HG02642 (cell line): ENCODE measurements at regions not wholly inside any gene's neighbourhood (a gene's known extent, or its start where the extent isn't known, plus 50 kb on each side); places are given as distances from the start of the nearest gene placed in this dataset.
"Not testable (repeated sequence)": the region's sequence is repeated elsewhere in the genome, so short reads cannot be mapped to it uniquely, and the experiment has no call there.

ENCODE experiments used
- ATAC-seq: cut with Tn5 transposase; IDR thresholded peaks from one replicate; pipeline ENCODE4 v1.9.1; 2021; ENCODE audit warnings: mild to moderate bottlenecking; ENCODE audit not compliant: unreplicated experiment, poor library complexity

GRCh38 chr4:127479031-127479622 lies 153.6 kb upstream of the INTU start:
- ATAC-seq, result no peak

- no peak for ATAC-seq
These were observed 150.7 kb upstream of the INTU start for GRCh38 chr4:127482049-127482448.

GRCh38 chr4:127484117-127484516 lies 148.6 kb upstream of the INTU start:
- no peak for ATAC-seq

GRCh38 chr4:127486248-127486647 lies 146.5 kb upstream of the INTU start:
- no peak for ATAC-seq

GRCh38 chr4:127491571-127491970 lies 141.2 kb upstream of the INTU start:
- ATAC-seq, result no peak

GRCh38 chr4:127496875-127497274 lies 135.9 kb upstream of the INTU start:
- not testable (repeated sequence) for ATAC-seq

- no peak for ATAC-seq
These were observed 134.4 kb upstream of the INTU start for GRCh38 chr4:127498366-127498765.

- ATAC-seq, result no peak
These were observed 132.5 kb upstream of the INTU start for GRCh38 chr4:127500242-127500641.

- ATAC-seq, result no peak
These were observed 131.7 kb upstream of the INTU start for GRCh38 chr4:127501103-127501502.

GRCh38 chr4:127503111-127503510 lies 129.6 kb upstream of the INTU start:
- no peak for ATAC-seq

- no peak for ATAC-seq
These were observed 127.6 kb upstream of the INTU start for GRCh38 chr4:127505203-127505602.

GRCh38 chr4:127506283-127506682 lies 126.5 kb upstream of the INTU start:
- ATAC-seq, result no peak

- no peak for ATAC-seq
These were observed 123.6 kb upstream of the INTU start for GRCh38 chr4:127509155-127509554.

- not testable (repeated sequence) for ATAC-seq
These were observed 120.1 kb upstream of the INTU start for GRCh38 chr4:127512672-127513071.

- not testable (repeated sequence) for ATAC-seq
These were observed 117.5 kb upstream of the INTU start for GRCh38 chr4:127515259-127515658.

- ATAC-seq, result no peak
These were observed 114.7 kb upstream of the INTU start for GRCh38 chr4:127518046-127518445.

GRCh38 chr4:127521463-127521862 lies 111.3 kb upstream of the INTU start:
- ATAC-seq, result no peak

GRCh38 chr4:127523369-127523768 lies 109.4 kb upstream of the INTU start:
- ATAC-seq, result no peak

GRCh38 chr4:127525608-127526007 lies 107.1 kb upstream of the INTU start:
- ATAC-seq, result no peak

- ATAC-seq, result no peak
These were observed 104.5 kb upstream of the INTU start for GRCh38 chr4:127528302-127528701.

GRCh38 chr4:127529879-127530278 lies 102.9 kb upstream of the INTU start:
- not testable (repeated sequence) for ATAC-seq

GRCh38 chr4:127533028-127533700 lies 99.6 kb upstream of the INTU start:
- ATAC-seq, result no peak
